ENCODE measurements at regions not wholly inside any gene's neighbourhood (a gene's known extent, or its start where the extent isn't known, plus 50 kb on each side); places are given as distances from the start of the nearest gene placed in this dataset.

DNA sequence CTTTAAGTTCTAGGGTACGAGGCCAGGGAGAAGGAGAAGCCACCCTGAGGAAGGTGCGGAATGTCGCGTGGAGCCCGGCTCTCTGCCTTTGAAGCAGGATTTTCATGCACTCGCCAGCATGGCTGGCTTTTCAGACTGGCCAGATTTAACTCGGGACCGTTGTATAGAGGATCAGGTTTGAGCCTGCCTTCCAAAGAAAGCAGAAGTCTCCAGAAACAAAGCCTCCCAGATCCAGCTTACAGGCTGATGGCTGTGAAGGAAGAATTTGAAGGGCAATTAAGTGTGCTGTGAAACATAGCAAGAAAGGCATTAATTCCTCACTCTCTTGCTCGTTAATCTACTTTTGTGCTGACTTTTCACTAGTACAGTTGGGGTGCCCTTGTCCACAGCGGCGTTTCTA is 140.2 kb downstream of the SOX1 start:
- TF ChIP-seq, protein P1, sequence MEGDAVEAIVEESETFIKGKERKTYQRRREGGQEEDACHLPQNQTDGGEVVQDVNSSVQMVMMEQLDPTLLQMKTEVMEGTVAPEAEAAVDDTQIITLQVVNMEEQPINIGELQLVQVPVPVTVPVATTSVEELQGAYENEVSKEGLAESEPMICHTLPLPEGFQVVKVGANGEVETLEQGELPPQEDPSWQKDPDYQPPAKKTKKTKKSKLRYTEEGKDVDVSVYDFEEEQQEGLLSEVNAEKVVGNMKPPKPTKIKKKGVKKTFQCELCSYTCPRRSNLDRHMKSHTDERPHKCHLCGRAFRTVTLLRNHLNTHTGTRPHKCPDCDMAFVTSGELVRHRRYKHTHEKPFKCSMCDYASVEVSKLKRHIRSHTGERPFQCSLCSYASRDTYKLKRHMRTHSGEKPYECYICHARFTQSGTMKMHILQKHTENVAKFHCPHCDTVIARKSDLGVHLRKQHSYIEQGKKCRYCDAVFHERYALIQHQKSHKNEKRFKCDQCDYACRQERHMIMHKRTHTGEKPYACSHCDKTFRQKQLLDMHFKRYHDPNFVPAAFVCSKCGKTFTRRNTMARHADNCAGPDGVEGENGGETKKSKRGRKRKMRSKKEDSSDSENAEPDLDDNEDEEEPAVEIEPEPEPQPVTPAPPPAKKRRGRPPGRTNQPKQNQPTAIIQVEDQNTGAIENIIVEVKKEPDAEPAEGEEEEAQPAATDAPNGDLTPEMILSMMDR (IDR thresholded peaks at IDR 0.05) = no peak
- no peak for TF ChIP-seq POLR2AphosphoS5 (IDR thresholded peaks at IDR 0.05)

Data from esophagus muscularis mucosa (tissue), 3 donors.